K562 (cell line): ENCODE measurements at regions not wholly inside any gene's neighbourhood (a gene's known extent, or its start where the extent isn't known, plus 50 kb on each side); places are given as distances from the start of the nearest gene placed in this dataset.

ENCODE experiments used
- ATAC-seq: fragments of 200-7000 bp; cut with Tn5 transposase; 3 replicates; pipeline ENCODE4 v1.9.1; 2020; ENCODE audit warnings: moderate library complexity
- BruUV-seq: library from RNA; stranded (reverse); fragments of 400-500 nt; replicated peaks from 2 replicates; lab custom pipeline; 2021; lab: Mats Ljungman, UMichigan
- CTCF ChIA-PET: fragments of 300-600 bp; formaldehyde crosslinking; extraction: SDS; loops from one replicate; lab custom pipeline; 2021; ENCODE audit warnings: low intra/inter-chr PET ratio; lab: Yijun Ruan, JAX
- POLR2A ChIA-PET: fragments of 300-600, 350-650 bp; sonication (Branson Sonifier 250); formaldehyde crosslinking; extraction: SDS; loops from one replicate; lab custom pipeline; 2021; ENCODE audit warnings: antibody characterized with exemption, inconsistent platforms; lab: Yijun Ruan, JAX
- DNase-seq, 4 experiments: peaks; one replicate each; pipeline versions ENCODE4 v3.0.0 to v3.0.0-alpha.2; 2011 to 2018; ENCODE audit warnings: low spot score in 3 of 4, mixed read lengths in 3 of 4; ENCODE audit errors: extremely low read depth in 1 of 4
- FAIRE-seq: peaks from 2 replicates; lab custom pipeline; 2011; peaks lifted over from hg19 to GRCh38; lab: Jason Lieb, UNC
- H2AFZ ChIP-seq: 2 replicates; pipeline ENCODE4 v1.6.0; 2011; ENCODE audit warnings: low read depth, low read length, control low read depth, inconsistent platforms
- H3K27ac ChIP-seq: fragments of 200-600 bp; 3 replicates; pipeline ENCODE4 v1.8.0; 2011; ENCODE audit warnings: low read depth, mild to moderate bottlenecking, control low read depth, inconsistent platforms, low read length, moderate library complexity, mixed read lengths; ENCODE audit errors: extremely low read depth
- H3K27me3 ChIP-seq, 2 experiments: fragments of 300-600 bp in 1 of 2; 2 replicates in 1 of 2; 3 replicates in 1 of 2; pipeline versions ENCODE4 v1.6.0 to v1.8.0; 2011; ENCODE audit warnings: inconsistent platforms in 2 of 2, low read length in 2 of 2, mild to moderate bottlenecking in 1 of 2, mixed read lengths in 1 of 2, moderate library complexity in 1 of 2; ENCODE audit not compliant: control insufficient read depth in 2 of 2, insufficient read depth in 2 of 2
- H3K36me3 ChIP-seq: fragments of 300-600 bp; 3 replicates; pipeline ENCODE4 v1.8.0; 2011; ENCODE audit warnings: mild to moderate bottlenecking, low read length, inconsistent platforms; ENCODE audit not compliant: control insufficient read depth, insufficient read depth
- H3K4me1 ChIP-seq, 2 experiments: fragments of 200-600 bp in 1 of 2; replicated peaks in 1 of 2; 2 replicates in 1 of 2; 3 replicates in 1 of 2; pipeline versions ENCODE4 v1.5.1 to v1.8.0; 2011; ENCODE audit warnings: inconsistent platforms in 2 of 2, low read length in 2 of 2, mild to moderate bottlenecking in 1 of 2, mixed read lengths in 1 of 2, moderate library complexity in 1 of 2; ENCODE audit not compliant: control insufficient read depth in 2 of 2, insufficient read depth in 2 of 2
- H3K4me2 ChIP-seq: 2 replicates; pipeline ENCODE4 v1.6.1; 2011; ENCODE audit warnings: low read length, control low read depth, inconsistent platforms, mixed read lengths; ENCODE audit not compliant: insufficient read depth
- H3K4me3 ChIP-seq: fragments of 200-600 bp; sonication (generic), shearing (Covaris generic); 2 replicates; pipeline ENCODE4 v1.5.1; 2016; ENCODE audit warnings: control low read depth, inconsistent platforms
- H3K79me2 ChIP-seq: fragments of 200-600 bp; 3 replicates; pipeline ENCODE4 v1.8.0; 2011; ENCODE audit warnings: low read length, inconsistent platforms; ENCODE audit not compliant: control insufficient read depth, insufficient read depth
- H3K9ac ChIP-seq, 2 experiments: 2 replicates each; pipeline versions ENCODE4 v1.6.0 to v1.6.1; 2011; ENCODE audit warnings: low read depth in 2 of 2, low read length in 2 of 2, control low read depth in 1 of 2, inconsistent platforms in 1 of 2, mild to moderate bottlenecking in 1 of 2, mixed read lengths in 1 of 2; ENCODE audit not compliant: insufficient read depth in 1 of 2
- H3K9me1 ChIP-seq: one replicate; pipeline ENCODE4 v1.6.0; 2011; ENCODE audit warnings: inconsistent platforms, mild to moderate bottlenecking, low read length, moderate library complexity; ENCODE audit not compliant: control insufficient read depth, insufficient read depth
- H3K9me3 ChIP-seq: replicated peaks from 2 replicates; pipeline ENCODE4 v1.5.1; 2011; ENCODE audit warnings: low read depth, low read length, inconsistent platforms; ENCODE audit not compliant: control insufficient read depth, insufficient read depth
- H4K20me1 ChIP-seq: replicated peaks from 2 replicates; pipeline ENCODE4 v1.6.1; 2011; ENCODE audit warnings: low read length, inconsistent platforms, mixed read lengths; ENCODE audit not compliant: control insufficient read depth, insufficient read depth
- DIDO1 ChIP-seq: fragments of 450-650 bp; IDR thresholded peaks from 2 replicates; pipeline ENCODE4 v1.6.1; 2016; ENCODE audit warnings: low read depth, missing biosample characterization, missing genetic modification characterization
- ETV6 ChIP-seq, 3 experiments: fragments of 150-350 bp in 1 of 3; sonication (generic) in 1 of 3; formaldehyde crosslinking in 1 of 3; IDR thresholded peaks; 2 replicates each; pipeline versions ENCODE4 v1.6.1 to v1.8.0; 2014 to 2022; ENCODE audit warnings: borderline replicate concordance in 2 of 3, low read depth in 2 of 3, antibody characterized with exemption in 1 of 3, low read length in 1 of 3, mild to moderate bottlenecking in 1 of 3, missing genetic modification reagents in 1 of 3
- ZNF175 ChIP-seq: fragments of 200-800 bp; sonication (Bioruptor generic); IDR thresholded peaks from 2 replicates; pipeline ENCODE4 v1.6.1; 2016; ENCODE audit warnings: low read depth, mild to moderate bottlenecking, missing genetic modification characterization, missing compliant biosample characterization
- WGBS: fragments of 100-300 bp; shearing (Covaris generic); methylation state at CpG from one replicate; pipeline ENCODE4 v1.1.6; 2016; ENCODE audit warnings: low coverage, mixed read lengths; ENCODE audit not compliant: insufficient coverage; ENCODE audit errors: missing lambda C conversion rate; 5-methylcytosine and 5-hydroxymethylcytosine counted together
- in situ Hi-C: fragments of 300-500 bp; cut with MboI; formaldehyde crosslinking; loops from 4 replicates; pipeline ENCODE4 v1.15.0; 2018; ENCODE audit warnings: inconsistent platforms, mixed read lengths
- intact Hi-C: fragments of 100-400 bp; cut with micrococcal nuclease; formaldehyde crosslinking; loops from 2 replicates; pipeline ENCODE4 v1.14.2; 2022
- TF ChIP-seq, protein P1 (sequence below), 2 experiments: fragments of 450-650 bp; formaldehyde crosslinking in 1 of 2; IDR thresholded peaks; 2 replicates each; pipeline versions ENCODE4 v1.4.0 to v1.6.1; 2014 to 2020; ENCODE audit warnings: mild to moderate bottlenecking in 2 of 2, borderline replicate concordance in 1 of 2, low read depth in 1 of 2
- TF ChIP-seq, protein P2 (sequence below): sonication (generic); formaldehyde crosslinking; IDR thresholded peaks from 2 replicates; pipeline ENCODE4 v1.8.0; 2022; ENCODE audit warnings: mild to moderate bottlenecking, missing genetic modification reagents

DNA sequence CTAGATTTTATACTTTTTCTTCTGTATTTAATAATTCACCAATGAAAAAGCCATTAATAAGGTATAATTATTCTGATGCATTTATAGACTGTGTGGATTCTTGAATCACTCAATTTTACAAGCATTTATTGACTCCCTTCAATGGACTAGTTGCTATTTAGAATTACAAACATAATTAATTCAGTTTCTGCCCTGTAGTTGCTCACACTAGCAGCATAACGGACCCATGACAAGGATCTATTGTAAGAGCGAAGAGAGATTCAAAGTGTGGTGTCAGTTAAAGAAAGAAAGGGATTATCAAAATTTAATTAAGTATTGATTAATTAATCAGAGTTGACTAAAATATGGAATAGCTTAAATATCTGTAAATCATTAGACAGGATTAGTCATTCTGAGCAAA is 602.6 kb upstream of the PTCHD4 start:
- H3K4me3 ChIP-seq = no peak overlapping the region
- no peaks in the 10 kb centered on the region for H3K4me1 ChIP-seq
- WGBS = 3% methylated on average over 2 of the region's 2 CpGs
- H3K27me3 ChIP-seq = no peaks in the 10 kb centered on the region
- BruUV-seq = no TSS peak
- no peak overlapping the region for H3K4me2 ChIP-seq
- in situ Hi-C loops = no loop called here
- no peak overlapping the region for H2AFZ ChIP-seq
- DNase-seq = no peak
- ATAC-seq = no peak
- H3K9ac ChIP-seq = no peak overlapping the region
- no peaks in the 10 kb centered on the region for H3K9me1 ChIP-seq
- no peaks in the 10 kb centered on the region for H3K9me3 ChIP-seq
- CTCF ChIA-PET = no interaction called here
- no peak overlapping the region for H3K27ac ChIP-seq
- no peak for FAIRE-seq
- TF ChIP-seq ZNF175 (CRISPR knock-in tag) (no peak), ETV6 (IDR thresholded peaks at IDR 0.05; ENCODE audit: borderline replicate concordance in 1 of 2, low read depth in 2 of 2, low read length in 1 of 2) (no peak), ETV6 (CRISPR knock-in tag; IDR thresholded peaks at IDR 0.05; ENCODE audit: borderline replicate concordance) (no peak), DIDO1 (tag) (no peak)
- TF ChIP-seq, protein P1, sequence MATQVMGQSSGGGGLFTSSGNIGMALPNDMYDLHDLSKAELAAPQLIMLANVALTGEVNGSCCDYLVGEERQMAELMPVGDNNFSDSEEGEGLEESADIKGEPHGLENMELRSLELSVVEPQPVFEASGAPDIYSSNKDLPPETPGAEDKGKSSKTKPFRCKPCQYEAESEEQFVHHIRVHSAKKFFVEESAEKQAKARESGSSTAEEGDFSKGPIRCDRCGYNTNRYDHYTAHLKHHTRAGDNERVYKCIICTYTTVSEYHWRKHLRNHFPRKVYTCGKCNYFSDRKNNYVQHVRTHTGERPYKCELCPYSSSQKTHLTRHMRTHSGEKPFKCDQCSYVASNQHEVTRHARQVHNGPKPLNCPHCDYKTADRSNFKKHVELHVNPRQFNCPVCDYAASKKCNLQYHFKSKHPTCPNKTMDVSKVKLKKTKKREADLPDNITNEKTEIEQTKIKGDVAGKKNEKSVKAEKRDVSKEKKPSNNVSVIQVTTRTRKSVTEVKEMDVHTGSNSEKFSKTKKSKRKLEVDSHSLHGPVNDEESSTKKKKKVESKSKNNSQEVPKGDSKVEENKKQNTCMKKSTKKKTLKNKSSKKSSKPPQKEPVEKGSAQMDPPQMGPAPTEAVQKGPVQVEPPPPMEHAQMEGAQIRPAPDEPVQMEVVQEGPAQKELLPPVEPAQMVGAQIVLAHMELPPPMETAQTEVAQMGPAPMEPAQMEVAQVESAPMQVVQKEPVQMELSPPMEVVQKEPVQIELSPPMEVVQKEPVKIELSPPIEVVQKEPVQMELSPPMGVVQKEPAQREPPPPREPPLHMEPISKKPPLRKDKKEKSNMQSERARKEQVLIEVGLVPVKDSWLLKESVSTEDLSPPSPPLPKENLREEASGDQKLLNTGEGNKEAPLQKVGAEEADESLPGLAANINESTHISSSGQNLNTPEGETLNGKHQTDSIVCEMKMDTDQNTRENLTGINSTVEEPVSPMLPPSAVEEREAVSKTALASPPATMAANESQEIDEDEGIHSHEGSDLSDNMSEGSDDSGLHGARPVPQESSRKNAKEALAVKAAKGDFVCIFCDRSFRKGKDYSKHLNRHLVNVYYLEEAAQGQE (IDR thresholded peaks at IDR 0.05; ENCODE audit: borderline replicate concordance) = no peak
- TF ChIP-seq, protein P1 (CRISPR knock-in tag; IDR thresholded peaks at IDR 0.05; ENCODE audit: low read depth) = no peak
- TF ChIP-seq, protein P2, sequence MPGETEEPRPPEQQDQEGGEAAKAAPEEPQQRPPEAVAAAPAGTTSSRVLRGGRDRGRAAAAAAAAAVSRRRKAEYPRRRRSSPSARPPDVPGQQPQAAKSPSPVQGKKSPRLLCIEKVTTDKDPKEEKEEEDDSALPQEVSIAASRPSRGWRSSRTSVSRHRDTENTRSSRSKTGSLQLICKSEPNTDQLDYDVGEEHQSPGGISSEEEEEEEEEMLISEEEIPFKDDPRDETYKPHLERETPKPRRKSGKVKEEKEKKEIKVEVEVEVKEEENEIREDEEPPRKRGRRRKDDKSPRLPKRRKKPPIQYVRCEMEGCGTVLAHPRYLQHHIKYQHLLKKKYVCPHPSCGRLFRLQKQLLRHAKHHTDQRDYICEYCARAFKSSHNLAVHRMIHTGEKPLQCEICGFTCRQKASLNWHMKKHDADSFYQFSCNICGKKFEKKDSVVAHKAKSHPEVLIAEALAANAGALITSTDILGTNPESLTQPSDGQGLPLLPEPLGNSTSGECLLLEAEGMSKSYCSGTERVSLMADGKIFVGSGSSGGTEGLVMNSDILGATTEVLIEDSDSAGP (CRISPR knock-in tag) = no peak
- TF ChIP-seq, all 486 proteins: peak for 0
- intact Hi-C loops = no loop called here
- H3K79me2 ChIP-seq = no peaks in the 10 kb centered on the region
- H3K36me3 ChIP-seq = no peaks in the 10 kb centered on the region
- POLR2A ChIA-PET = no interaction called here
- no peaks in the 10 kb centered on the region for H4K20me1 ChIP-seq
